H1 (cell line): ENCODE measurements at regions not wholly inside any gene's neighbourhood (a gene's known extent, or its start where the extent isn't known, plus 50 kb on each side); places are given as distances from the start of the nearest gene placed in this dataset.

Experiments used
- CTCF ChIA-PET: fragments of 300-600 bp; sonication (Branson Sonifier 250); formaldehyde crosslinking; loops from one replicate; lab custom pipeline; 2021; ENCODE audit not compliant: partially characterized antibody; lab: Charles Lee
- POLR2A ChIA-PET: fragments of 300-600 bp; sonication (Branson Sonifier 250); formaldehyde crosslinking; loops from one replicate; lab custom pipeline; 2021; ENCODE audit warnings: inconsistent platforms; ENCODE audit not compliant: partially characterized antibody; lab: Charles Lee
- DNase-seq, 2 experiments: peaks; one replicate each; pipeline versions ENCODE4 v3.0.0 to v3.0.0-alpha.2; 2010 to 2022; ENCODE audit warnings: low spot score in 2 of 2, low read depth in 1 of 2, mixed read lengths in 1 of 2
- FAIRE-seq: peaks from 2 replicates; lab custom pipeline; 2011; peaks lifted over from hg19 to GRCh38; lab: Jason Lieb, UNC
- H2AFZ ChIP-seq: 2 replicates; pipeline ENCODE4 v1.8.1; 2012; ENCODE audit warnings: low read length, inconsistent platforms
- H2AK5ac ChIP-seq: 2 replicates; pipeline ENCODE4 v1.6.1; 2013; ENCODE audit warnings: low read depth, low read length
- H2BK120ac ChIP-seq: replicated peaks from 2 replicates; pipeline ENCODE3; 2013; ENCODE audit warnings: low read depth, low read length, inconsistent platforms
- H2BK12ac ChIP-seq: 2 replicates; pipeline ENCODE4 v1.6.1; 2013; ENCODE audit warnings: low read depth, low read length
- H2BK15ac ChIP-seq: 2 replicates; pipeline ENCODE4 v1.6.1; 2013; ENCODE audit warnings: low read length
- H2BK20ac ChIP-seq: 2 replicates; pipeline ENCODE4 v1.6.1; 2013; ENCODE audit warnings: low read length
- H2BK5ac ChIP-seq: 2 replicates; pipeline ENCODE4 v1.6.1; 2013; ENCODE audit warnings: low read depth, low read length
- H3K14ac ChIP-seq: 2 replicates; pipeline ENCODE4 v1.6.1; 2013; ENCODE audit warnings: inconsistent platforms; ENCODE audit not compliant: insufficient read length
- H3K18ac ChIP-seq: 2 replicates; pipeline ENCODE4 v1.6.1; 2013; ENCODE audit warnings: low read length; ENCODE audit errors: extremely low read depth
- H3K23ac ChIP-seq: 2 replicates; pipeline ENCODE4 v1.6.1; 2013; ENCODE audit warnings: inconsistent platforms; ENCODE audit not compliant: insufficient read length
- H3K23me2 ChIP-seq: 2 replicates; pipeline ENCODE4 v1.6.1; 2013; ENCODE audit warnings: low read depth, low read length
- H3K27ac ChIP-seq: 2 replicates; pipeline ENCODE4 v1.6.1; 2011; ENCODE audit warnings: low read depth, low read length, inconsistent platforms
- H3K27me3 ChIP-seq, 4 experiments: replicated peaks in 1 of 4; 1 replicate in 1 of 4; 2 replicates in 3 of 4; pipeline versions ENCODE4 v1.6.1 to v1.8.1; 2011 to 2013; ENCODE audit warnings: low read length in 3 of 4, mild to moderate bottlenecking in 3 of 4, inconsistent platforms in 2 of 4, mixed read lengths in 2 of 4, moderate library complexity in 1 of 4; ENCODE audit not compliant: control insufficient read depth in 3 of 4, insufficient read depth in 3 of 4; ENCODE audit errors: extremely low read depth in 1 of 4
- H3K36me3 ChIP-seq, 4 experiments: 2 replicates each; pipeline versions ENCODE4 v1.6.1 to v1.8.1; 2011 to 2013; ENCODE audit warnings: mild to moderate bottlenecking in 4 of 4, low read length in 3 of 4, moderate library complexity in 2 of 4, control low read depth in 1 of 4, inconsistent platforms in 1 of 4; ENCODE audit not compliant: insufficient read depth in 4 of 4, control insufficient read depth in 2 of 4
- H3K4ac ChIP-seq: replicated peaks from 2 replicates; pipeline ENCODE3; 2013; ENCODE audit warnings: low read length, low read depth, mixed read lengths, inconsistent platforms; ENCODE audit not compliant: insufficient read length
- H3K4me1 ChIP-seq, 4 experiments: replicated peaks in 1 of 4; 1 replicate in 1 of 4; 2 replicates in 3 of 4; pipeline versions ENCODE4 v1.6.1 to v1.8.1; 2011 to 2013; ENCODE audit warnings: low read length in 3 of 4, inconsistent platforms in 2 of 4, mixed read lengths in 1 of 4; ENCODE audit not compliant: insufficient read depth in 4 of 4, control insufficient read depth in 3 of 4
- H3K4me2 ChIP-seq, 2 experiments: 2 replicates each; pipeline versions ENCODE4 v1.6.1 to v1.8.1; 2011 to 2013; ENCODE audit warnings: low read depth in 2 of 2, low read length in 2 of 2, control low read depth in 1 of 2, inconsistent platforms in 1 of 2, mild to moderate bottlenecking in 1 of 2; ENCODE audit not compliant: insufficient read depth in 1 of 2
- H3K4me3 ChIP-seq, 4 experiments: fragments of 200-600, 300-600 bp in 1 of 4; sonication (generic), shearing (Covaris generic), sonication (Bioruptor Twin) in 1 of 4; 2 replicates each; pipeline versions ENCODE4 v1.5.1 to v1.8.1; 2011 to 2016; ENCODE audit warnings: low read length in 4 of 4, low read depth in 3 of 4, control low read depth in 2 of 4, inconsistent platforms in 2 of 4, mild to moderate bottlenecking in 2 of 4, mixed read lengths in 1 of 4, moderate library complexity in 1 of 4; ENCODE audit not compliant: insufficient read depth in 2 of 4; ENCODE audit errors: extremely low read depth in 1 of 4
- H3K56ac ChIP-seq: replicated peaks from 2 replicates; pipeline ENCODE3; 2013; ENCODE audit warnings: low read depth, mild to moderate bottlenecking, mixed read lengths, low read length, inconsistent platforms; ENCODE audit not compliant: insufficient read length
- H3K79me1 ChIP-seq: 2 replicates; pipeline ENCODE4 v1.6.1; 2013; ENCODE audit warnings: low read depth, low read length, control low read depth
- H3K79me2 ChIP-seq, 2 experiments: 2 replicates each; pipeline versions ENCODE4 v1.6.1 to v1.8.1; 2012 to 2013; ENCODE audit warnings: low read length in 2 of 2, mild to moderate bottlenecking in 2 of 2, inconsistent platforms in 1 of 2; ENCODE audit not compliant: insufficient read depth in 2 of 2, control insufficient read depth in 1 of 2
- H3K9ac ChIP-seq, 4 experiments: replicated peaks in 1 of 4; 1 replicate in 1 of 4; 2 replicates in 3 of 4; pipeline versions ENCODE4 v1.6.1 to v1.8.1; 2011 to 2013; ENCODE audit warnings: low read depth in 3 of 4, low read length in 3 of 4, control low read depth in 2 of 4, mild to moderate bottlenecking in 2 of 4, moderate library complexity in 2 of 4, inconsistent platforms in 1 of 4; ENCODE audit errors: extremely low read depth in 1 of 4
- H3K9me3 ChIP-seq, 2 experiments: 2 replicates each; pipeline versions ENCODE4 v1.6.1 to v1.8.1; 2012 to 2013; ENCODE audit warnings: mild to moderate bottlenecking in 2 of 2, moderate library complexity in 2 of 2, control low read depth in 1 of 2, inconsistent platforms in 1 of 2, low read depth in 1 of 2, low read length in 1 of 2, mixed read lengths in 1 of 2; ENCODE audit not compliant: insufficient read depth in 2 of 2
- H4K20me1 ChIP-seq, 2 experiments: replicated peaks in 1 of 2; 2 replicates each; pipeline versions ENCODE3 to v1.8.1; 2011 to 2013; ENCODE audit warnings: inconsistent platforms in 2 of 2, low read length in 2 of 2, mild to moderate bottlenecking in 1 of 2; ENCODE audit not compliant: insufficient read depth in 2 of 2, control insufficient read depth in 1 of 2
- H4K5ac ChIP-seq: 2 replicates; pipeline ENCODE4 v1.6.1; 2013; ENCODE audit warnings: low read length, low read depth, mixed read lengths, inconsistent platforms; ENCODE audit not compliant: insufficient read length
- H4K8ac ChIP-seq: 2 replicates; pipeline ENCODE4 v1.8.0; 2013; ENCODE audit warnings: mild to moderate bottlenecking, moderate library complexity, low read length, inconsistent platforms; ENCODE audit not compliant: insufficient read depth; ENCODE audit errors: extremely low read depth
- H4K91ac ChIP-seq: replicated peaks from 2 replicates; pipeline ENCODE3; 2013; ENCODE audit warnings: low read length, mixed read lengths, inconsistent platforms; ENCODE audit not compliant: insufficient read length
- CHD2 ChIP-seq: IDR thresholded peaks from 2 replicates; pipeline ENCODE4 v1.6.1; 2012; ENCODE audit warnings: low read length, improper control_type of control experiment
- CTCF ChIP-seq, 3 experiments: IDR thresholded peaks; 1 replicate in 2 of 3; 2 replicates in 1 of 3; pipeline versions ENCODE4 v1.5.1 to v1.6.1; 2011; ENCODE audit warnings: low read length in 3 of 3, mild to moderate bottlenecking in 3 of 3, inconsistent platforms in 2 of 3, low read depth in 1 of 3, moderate library complexity in 1 of 3; ENCODE audit not compliant: insufficient read depth in 1 of 3; ENCODE audit errors: control extremely low read depth in 1 of 3
- GABPA ChIP-seq: IDR thresholded peaks from 2 replicates; pipeline ENCODE4 v1.6.1; 2011; ENCODE audit warnings: mild to moderate bottlenecking, low read length, moderate library complexity, borderline replicate concordance; ENCODE audit not compliant: insufficient read depth
- MAFK ChIP-seq: IDR thresholded peaks from 2 replicates; pipeline ENCODE4 v1.6.1; 2012; ENCODE audit warnings: low read depth, mild to moderate bottlenecking, improper control_type of control experiment, low read length
- RNF2 ChIP-seq: fragments of 200-900, 300-1000 bp; sonication (generic); IDR thresholded peaks from 2 replicates; pipeline ENCODE4 v1.7.1; 2016; ENCODE audit warnings: borderline replicate concordance, low read depth, mild to moderate bottlenecking, antibody characterized with exemption, low read length; ENCODE audit not compliant: poor library complexity, severe bottlenecking; ENCODE audit errors: missing control alignments
- SRF ChIP-seq: IDR thresholded peaks from 2 replicates; pipeline ENCODE4 v1.6.1; 2011; ENCODE audit warnings: mild to moderate bottlenecking, low read depth, low read length, moderate library complexity
- WGBS, 2 experiments: shearing (Covaris generic) in 1 of 2; methylation state at CpG; one replicate each; pipeline versions ENCODE4 v1.1.6 to v1.1.7; 2013 to 2015; ENCODE audit warnings: low lambda C conversion rate in 2 of 2, mixed read lengths in 2 of 2, inconsistent platforms in 1 of 2, low coverage in 1 of 2, missing lambda C conversion rate in 1 of 2; ENCODE audit not compliant: insufficient replicate concordance in 2 of 2, insufficient coverage in 1 of 2, insufficient read length in 1 of 2; ENCODE audit errors: extremely low coverage in 1 of 2, missing lambda C conversion rate in 1 of 2; 5-methylcytosine and 5-hydroxymethylcytosine counted together

DNA sequence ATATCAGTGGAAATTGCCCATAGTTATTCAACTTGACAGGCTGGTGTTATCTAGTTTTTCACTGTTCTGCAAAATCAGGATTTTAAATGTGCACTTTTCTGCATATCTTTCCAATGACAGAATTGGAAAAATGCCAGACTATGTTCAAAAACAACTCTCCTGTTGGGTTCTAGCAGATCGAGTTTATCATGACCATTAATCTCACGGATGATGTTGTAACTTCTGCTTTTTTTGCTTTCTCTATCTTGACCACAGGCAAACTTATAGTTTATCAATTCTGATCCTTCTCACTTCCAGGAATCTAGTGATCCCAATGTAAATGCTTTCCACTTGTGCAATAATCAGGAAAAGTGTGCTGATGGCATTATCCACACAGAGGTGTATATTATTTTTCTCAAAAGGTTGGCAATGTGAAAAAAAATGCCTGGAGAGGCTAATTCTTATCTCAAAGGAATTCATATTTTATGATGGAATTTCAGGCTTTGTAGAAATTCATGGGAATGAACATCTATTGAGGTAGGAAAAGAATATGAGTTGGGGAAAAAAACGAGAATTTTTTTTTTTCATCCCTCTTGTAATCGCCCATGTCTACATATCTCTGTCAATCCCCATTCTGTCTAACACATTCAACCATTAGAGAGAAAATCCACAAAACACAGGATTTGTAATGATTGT lies 73.6 kb upstream of the DAB2 start:
- Histone ChIP-seq H3K14ac (no peak overlapping the region), H3K27ac (no peak overlapping the region), H3K9ac (no peak overlapping the region), H3K79me1 (no peaks in the 10 kb centered on the region), H2BK120ac (no peak overlapping the region), H4K8ac (no peak overlapping the region), H3K4ac (no peak overlapping the region), H2BK12ac (no peak overlapping the region), H3K9me3 (no peaks in the 10 kb centered on the region), H3K4me3 (no peak overlapping the region), H3K79me2 (no peaks in the 10 kb centered on the region), H3K4me1 (no peaks in the 10 kb centered on the region; a peak in 2 of 7 replicates), H3K23ac (no peak overlapping the region), H3K23me2 (no peaks in the 10 kb centered on the region), H3K36me3 (no peaks in the 10 kb centered on the region), H4K5ac (no peak overlapping the region), H4K20me1 (no peaks in the 10 kb centered on the region), H3K56ac (no peak overlapping the region), H3K18ac (no peak overlapping the region), H2BK5ac (no peak overlapping the region), H3K4me2 (no peak overlapping the region), H4K91ac (no peak overlapping the region), H2BK15ac (no peak overlapping the region), H2AFZ (no peak overlapping the region), H2BK20ac (no peak overlapping the region), H2AK5ac (no peak overlapping the region), H3K27me3 (no peaks in the 10 kb centered on the region)
- 88% methylated on average over 4 of the region's 4 CpGs; no CpG with 5 or more reads in 1 of the 2 experiments for WGBS, 2 experiments
- CTCF ChIA-PET = no interaction called here
- POLR2A ChIA-PET = no interaction called here
- FAIRE-seq (no peak), DNase-seq (no peak)
- TF ChIP-seq CTCF (IDR thresholded peaks at IDR 0.05; ENCODE audit: control extremely low read depth in 1 of 3, insufficient read depth in 1 of 3, low read depth in 1 of 3, low read length in 3 of 3) = no peak
- TF ChIP-seq GABPA = no peak
- TF ChIP-seq CHD2 = no peak
- no peak for TF ChIP-seq MAFK
- no peak for TF ChIP-seq RNF2
- TF ChIP-seq SRF = no peak
